Middle frontal gyrus (tissue), 1 donor: ENCODE measurements at regions not wholly inside any gene's neighbourhood (a gene's known extent, or its start where the extent isn't known, plus 50 kb on each side); places are given as distances from the start of the nearest gene placed in this dataset.
"Not testable (repeated sequence)": the region's sequence is repeated elsewhere in the genome, so short reads cannot be mapped to it uniquely, and the experiment has no call there.

Experiments used
- DNase-seq: peaks from one replicate; pipeline ENCODE4 v3.0.0-alpha.2; 2015; ENCODE audit warnings: low spot score; ENCODE audit errors: extremely low spot score

DNA sequence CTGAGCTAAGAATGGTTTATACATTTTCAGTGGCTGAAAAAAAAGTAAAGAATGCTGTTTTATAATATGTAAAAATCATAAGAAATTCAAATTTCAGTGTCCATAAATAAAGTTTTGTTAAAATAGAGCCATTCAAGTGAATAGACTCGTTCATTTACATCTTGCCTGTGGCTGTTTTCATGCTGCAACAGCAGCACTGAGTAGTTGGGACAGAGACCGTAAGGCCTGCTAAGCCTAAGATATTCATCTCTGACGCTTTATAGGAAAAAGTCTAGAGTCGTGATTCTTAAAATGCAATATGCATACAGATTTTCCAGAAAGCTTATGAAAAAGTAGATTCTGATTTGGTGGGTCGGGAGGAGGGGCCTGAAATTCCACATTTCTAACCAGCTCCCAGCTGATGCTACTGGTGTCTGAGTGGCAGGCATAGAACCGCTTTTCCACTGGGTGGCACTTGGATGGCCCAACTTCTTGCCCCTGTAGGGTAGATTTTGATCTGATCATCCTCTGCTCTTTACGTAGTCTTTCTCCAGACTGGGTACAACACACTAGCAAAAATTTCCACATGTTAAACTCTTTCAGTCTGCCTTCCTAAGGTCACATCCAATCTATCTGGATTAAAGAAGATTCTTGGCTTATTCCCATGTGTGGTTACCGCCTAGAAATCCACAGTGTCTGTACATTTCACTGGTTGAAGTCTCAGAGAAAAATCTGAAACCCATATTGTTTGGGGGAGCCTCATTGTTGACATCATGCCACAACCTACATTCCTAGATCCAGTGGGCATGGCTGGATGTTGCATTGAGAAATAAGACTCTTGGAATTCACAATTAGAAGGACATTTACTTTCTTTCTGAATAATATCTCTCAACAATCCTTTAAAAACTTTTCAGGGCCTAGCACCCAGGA lies 151.2 kb downstream of the C12orf75 start:
- no peak for DNase-seq

DNA sequence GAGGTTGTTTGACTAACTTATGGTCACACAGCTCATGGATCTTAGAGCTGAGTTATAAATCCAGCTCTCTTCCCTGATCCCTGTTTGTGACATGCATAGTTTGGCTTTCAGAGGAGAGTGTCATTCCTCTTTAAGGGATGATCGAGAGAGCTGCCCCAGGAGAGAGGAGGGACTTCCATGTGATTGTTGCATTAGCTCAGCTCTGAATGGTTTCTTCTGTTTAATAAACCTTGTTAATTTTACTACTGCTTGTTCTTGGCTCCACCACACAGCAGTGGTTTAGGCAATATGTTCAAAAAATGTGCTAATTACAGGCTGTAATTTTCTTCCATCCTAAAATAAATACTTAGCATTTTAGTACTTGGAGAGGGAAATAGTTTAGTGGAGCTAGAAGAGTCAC lies 152.5 kb downstream of the C12orf75 start:
- DNase-seq: no peak

DNA sequence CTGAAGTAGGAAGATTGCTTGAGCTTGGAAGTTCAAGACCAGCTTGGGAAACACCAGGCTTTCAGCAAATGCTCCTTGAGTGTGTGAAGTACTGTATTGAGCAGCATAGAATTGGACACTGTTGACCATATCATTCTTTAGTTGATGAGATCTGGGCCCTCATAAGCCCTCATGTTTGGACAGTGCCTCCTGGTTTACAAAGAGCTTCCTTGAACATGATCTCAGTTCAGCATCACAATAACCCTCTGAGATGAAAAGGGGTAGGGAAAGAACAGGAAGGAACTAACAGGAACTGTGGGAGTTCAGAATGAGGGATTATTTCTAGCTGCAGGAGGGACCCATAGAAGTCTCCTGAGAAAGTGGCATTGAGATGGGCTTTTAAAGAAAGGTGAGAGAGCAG lies 153.2 kb downstream of the C12orf75 start:
- no peak for DNase-seq

DNA sequence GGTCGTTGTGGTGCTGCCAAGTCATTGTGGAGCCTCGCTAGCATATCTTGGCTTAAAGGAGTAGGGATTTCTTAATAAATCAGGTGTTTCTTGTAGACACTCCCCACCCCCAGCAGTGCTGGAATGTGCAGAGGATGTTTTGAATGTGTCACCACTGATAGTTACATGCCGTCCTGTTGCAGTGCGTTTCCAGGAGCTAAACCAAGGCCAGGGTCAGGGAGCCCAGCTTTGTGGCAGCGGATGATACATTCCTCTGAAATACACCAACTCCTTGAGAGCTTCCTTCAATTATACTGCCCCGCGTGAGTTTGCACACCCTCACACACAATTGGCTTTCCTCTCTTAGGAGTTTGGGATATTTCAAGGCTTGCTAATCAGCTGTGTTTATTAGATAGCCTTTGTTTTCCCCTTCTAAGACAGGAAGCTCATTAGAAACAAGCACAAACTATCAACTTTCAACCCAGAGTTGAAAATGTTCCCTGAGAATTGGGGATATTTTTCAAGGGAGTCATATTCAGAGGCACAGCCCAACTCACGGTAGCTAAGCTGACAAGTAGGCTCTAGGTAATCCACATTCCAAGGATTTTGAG lies 154.9 kb downstream of the C12orf75 start:
- no peak for DNase-seq

DNA sequence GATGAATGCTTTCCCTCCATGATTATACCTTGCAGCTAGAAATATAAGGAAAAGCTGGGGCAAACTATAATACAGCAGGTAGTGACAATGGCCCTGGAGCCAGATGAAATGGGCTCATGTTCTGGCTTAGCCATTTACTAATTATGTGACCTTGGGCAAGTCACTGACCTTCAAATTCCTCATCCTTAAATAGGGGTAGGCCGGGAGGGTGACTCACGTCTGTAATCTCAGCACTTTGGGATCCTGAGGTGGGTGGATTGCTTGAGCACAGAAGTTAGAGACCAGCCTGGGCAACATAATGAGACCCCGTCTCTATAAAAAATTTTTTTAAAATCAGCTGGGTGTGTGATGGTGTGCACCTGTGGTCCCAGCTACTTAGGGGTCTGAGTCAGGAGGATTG lies 155.4 kb downstream of the C12orf75 start:
- no peak for DNase-seq

DNA sequence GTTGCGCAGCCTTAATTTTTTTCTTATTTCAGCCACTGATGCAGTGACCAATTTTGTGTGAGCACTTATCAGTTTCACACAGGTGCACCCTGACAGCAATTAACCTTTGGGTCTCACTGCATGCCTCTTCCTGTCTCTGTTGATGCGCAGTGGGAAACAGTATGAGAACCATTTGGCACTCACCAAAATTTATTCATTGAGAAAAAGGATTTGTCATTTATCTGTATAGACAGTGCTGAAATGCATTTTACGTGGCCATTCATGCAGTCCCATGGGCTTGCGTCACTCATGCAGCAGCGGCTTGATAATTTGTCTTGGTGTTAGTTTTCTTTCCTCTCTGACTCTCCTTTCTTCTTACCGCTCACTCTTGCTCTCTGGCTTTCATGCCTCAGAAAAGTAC lies 157.5 kb downstream of the C12orf75 start:
- no peak for DNase-seq

DNA sequence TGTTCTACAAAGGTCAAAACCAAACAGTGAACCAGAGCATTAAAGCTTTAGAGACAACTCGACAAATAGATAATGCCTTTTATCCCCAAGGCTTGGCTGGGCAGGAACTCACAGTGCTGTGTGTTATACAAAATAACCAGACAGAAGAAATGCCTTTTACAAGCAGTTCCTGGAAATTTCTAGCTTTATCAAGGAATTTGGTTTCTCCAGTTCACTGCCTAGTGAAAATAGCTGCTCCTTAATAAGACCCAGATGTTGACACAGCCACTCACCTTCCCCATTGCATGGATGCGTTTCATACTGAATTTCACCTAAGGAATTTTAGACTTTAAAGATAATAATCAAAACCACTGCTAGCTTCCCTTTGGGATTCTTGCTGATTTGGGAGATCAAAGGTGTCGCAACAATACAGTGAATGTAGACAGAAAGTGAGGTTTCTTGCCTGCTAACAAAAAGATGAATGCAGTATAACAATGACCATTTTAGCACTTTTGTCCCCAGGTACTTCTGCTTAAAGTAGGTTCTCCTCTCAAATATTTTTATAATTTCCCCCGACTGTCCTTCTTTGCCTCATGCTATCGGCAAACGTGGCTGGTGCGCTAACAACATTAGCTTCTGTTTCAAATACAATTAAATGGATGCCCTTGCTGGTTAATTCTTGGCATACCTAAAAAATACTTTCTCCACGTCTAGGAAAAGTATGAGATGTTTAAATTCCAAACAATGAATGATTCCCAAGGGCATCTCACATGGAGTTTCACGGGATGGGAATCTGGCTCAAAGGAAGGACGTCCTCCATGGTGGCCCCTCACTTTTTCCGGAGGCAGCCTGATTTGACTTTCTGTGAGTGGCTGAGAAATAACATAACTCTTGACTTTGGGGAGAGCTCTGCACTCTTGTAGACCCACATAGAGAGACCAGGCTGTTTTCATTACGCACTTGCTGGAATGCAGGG lies 162.4 kb downstream of the C12orf75 start:
- DNase-seq: no peak

DNA sequence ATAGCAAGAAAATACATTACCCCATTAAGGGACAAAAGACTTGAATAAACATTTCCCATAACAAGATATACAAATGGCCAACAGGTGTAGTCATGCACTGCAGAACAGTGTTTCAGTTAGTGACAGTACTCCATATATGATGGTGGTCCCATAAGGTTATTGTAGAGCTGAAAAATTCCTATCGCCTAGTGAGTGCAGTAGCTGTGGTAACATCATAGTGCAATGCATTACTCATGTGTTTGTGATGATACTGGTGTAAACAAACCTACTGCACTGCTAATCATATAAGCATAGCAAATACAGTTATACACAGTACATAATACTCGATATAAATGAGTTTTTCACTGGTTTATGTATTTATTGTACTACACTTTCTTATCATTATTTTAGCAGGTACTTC lies 168.7 kb downstream of the C12orf75 start:
- no peak for DNase-seq

DNA sequence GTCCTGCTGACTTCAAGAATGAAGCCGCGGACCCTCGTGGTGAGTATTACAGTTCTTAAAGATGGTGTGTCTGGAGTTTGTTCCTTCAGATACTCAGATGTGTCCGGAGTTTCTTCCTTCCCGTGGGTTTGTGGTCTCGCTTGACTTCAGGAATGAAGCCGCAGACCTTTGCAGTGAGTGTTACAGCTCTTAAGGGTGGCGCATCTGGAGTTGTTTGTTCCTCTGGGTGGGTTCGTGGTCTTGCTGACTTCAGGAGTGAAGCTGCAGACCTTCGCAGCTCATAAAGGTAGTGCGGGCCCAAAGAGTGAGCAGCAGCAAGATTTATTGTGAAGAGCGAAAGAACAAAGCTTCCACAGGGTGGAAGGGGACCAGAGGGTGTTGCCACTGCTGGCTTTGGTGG lies 170.2 kb downstream of the C12orf75 start:
- not testable (repeated sequence) for DNase-seq

DNA sequence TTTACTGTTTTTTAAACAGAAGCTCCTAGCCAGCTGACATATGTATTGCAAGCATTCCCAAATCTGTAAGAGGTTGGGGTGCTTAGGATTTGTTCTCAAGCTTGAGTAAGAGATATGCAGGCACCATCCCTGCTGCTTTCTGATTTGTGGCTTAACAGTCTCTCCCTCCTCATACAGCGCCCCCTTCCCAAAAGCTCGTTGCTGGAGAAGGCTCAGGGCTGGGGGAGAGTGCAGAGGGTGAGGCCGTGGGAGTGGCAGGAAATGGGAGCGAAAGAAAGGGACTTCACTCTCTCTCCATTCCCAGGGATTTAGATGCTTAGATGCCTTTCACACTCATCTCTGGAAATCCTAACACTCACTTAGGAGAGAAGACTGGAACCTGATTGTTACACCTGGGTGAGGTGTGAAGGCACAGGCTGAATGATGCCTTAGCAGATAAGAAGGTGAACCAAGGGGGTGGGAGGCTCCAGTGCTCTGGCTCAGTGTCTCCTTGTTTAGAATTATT lies 172.0 kb downstream of the C12orf75 start:
- no peak for DNase-seq

DNA sequence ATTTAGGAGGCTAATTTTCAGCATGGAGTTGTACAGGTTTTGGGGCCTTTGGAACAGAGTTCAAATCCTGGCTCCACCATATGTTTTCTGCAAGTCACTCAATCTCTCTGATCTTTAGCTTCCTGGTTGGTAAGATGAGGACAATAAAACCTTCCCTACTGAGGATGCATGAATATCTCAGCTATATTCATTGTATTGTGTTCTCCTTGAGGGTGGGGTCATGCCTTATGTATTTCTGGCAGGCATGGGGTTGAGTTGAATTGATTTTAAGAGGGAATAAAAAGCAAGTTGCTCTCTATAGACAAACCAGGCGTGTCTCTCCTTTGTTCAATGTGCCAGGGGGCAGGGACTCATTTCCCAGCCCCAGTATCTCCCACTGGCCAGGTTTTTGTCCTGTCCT lies 173.1 kb downstream of the C12orf75 start:
- no peak for DNase-seq

DNA sequence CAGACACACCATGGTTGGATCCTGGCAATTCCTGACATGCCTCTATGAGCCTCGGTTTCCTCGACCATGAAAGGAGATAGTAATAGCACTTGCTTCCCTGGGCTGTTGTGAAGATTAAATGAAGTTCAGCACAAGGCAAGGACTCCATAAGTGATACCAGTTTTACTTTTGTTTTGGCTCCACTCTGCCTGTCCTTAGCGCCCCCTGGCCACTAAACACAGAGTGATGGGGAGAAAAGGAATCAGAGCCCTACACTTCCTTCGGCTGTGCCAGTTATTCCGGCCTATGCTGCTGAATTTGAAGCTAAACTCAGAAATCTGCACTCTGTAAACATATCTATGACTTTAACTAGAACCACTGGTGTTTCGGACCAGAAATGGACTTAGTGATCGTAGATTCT lies 173.8 kb downstream of the C12orf75 start:
- no peak for DNase-seq

DNA sequence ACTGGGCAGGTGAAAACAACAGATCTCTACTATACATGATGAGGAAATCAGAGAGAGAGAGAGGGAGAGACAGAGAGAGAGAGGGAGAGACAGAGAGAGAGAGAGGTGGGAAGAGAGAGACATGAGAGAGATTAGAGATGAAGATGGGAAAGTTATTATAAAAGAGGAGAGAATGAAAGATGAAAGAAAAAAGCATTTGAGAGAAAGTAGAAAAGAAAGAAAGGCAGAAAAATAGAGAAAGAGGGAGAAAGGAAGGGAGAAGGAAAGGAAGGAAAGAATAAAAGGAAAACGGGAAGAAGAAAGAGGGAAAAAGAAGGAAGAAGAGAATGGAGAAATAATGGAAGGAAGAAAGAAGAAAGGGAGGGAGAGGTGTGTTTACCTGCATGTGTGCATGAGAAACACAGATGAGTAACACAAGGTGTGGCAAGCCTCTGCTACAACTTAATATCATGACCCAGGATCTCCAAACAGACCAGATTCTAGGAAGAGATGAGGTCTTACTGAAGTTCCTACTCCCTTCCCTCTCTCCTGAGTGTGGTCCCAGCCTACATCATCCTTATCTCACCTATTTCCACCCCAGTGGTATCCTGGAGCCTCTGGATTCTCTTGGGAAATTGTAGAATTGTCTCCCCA lies 176.3 kb downstream of the C12orf75 start:
- no peak for DNase-seq

DNA sequence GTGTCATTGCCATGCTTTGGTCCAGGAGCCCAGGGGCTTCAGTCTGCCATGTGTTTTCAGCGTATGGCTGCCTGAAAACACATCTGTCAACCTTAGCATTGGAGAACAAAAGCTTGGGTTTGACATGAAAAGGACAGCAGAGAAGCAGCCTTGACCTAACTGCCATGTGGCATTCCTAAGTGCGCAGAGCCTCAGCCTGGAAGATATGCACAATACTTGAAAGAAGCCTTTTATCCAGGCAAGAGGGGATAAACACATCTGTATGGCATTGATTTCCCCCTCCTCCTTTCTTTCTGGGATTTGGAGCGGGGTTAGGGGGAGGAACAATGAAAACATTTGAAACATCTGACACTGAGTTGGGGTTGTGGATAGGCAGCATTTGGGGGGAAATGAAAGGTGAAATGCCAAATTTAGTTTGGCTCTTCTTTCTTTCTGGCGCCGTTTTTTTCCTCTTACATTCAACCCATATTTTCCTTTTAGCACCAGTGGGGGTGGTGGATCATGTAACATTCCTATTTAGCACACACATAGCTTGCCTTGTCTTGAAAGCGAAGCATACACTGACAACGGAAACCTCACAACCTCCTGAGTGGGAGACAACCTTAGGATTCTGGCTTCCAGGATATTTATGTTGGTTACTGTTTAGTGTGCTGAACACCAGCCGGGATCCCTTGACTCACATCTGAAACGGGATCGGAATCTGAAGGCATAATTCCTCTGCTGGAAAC lies 177.0 kb downstream of the C12orf75 start:
- no peak for DNase-seq

DNA sequence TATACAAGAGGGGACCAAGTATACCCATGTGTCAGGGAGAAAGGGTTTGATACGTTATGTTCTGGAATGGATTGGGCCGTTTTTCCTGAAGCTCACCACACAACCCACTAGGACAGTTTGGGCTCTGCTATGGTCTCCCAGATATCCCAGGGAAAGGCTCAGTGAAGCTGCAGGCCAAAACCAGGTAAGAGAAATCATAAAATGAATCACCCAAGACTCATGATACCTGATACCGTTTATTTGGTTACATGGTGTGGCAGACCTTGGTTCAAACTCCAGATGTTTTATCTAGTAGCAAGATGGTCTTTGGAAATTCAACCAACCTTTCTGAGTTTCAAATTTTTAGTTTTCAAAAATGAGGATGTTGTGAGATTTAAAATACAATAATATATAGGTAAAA lies 177.6 kb downstream of the C12orf75 start:
- no peak for DNase-seq

DNA sequence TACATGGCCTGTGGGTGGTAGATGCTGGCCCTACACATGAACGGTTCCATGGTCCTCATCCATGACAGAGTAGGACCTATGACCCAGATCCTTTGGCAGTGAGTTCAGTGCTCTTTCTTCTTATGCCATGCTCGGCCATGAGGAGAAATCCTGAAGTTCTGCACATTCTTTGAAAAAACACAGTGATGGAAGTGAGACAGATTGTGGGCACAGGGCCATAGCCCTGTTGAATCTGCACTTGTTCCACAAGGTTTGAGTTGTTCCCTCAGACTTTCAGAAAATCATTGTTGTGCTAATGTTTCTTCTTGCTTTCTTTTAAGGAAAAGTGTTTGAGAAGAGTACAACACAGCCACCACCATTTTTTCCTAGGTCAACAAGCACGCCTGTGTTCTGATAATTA lies 180.0 kb downstream of the C12orf75 start:
- no peak for DNase-seq

DNA sequence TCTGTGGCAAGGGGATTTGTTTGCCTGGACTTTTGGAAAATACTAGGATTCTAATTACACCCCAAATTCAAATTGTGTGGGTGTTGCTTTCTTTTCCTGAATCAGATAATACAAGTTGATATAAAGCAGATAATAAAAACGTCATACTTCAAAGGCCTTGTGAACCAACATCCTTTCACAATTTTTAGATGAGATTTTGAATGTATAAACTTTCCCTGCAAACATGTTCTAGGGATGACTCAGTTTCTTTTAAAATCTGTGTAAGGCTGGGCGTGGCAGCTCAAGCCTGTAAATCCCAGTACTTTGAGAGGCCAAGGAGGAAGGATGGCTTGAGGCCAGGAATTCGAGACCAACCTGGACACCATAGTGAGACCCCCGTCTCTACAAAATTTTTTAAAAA lies 182.4 kb downstream of the C12orf75 start:
- DNase-seq: not testable (repeated sequence)

DNA sequence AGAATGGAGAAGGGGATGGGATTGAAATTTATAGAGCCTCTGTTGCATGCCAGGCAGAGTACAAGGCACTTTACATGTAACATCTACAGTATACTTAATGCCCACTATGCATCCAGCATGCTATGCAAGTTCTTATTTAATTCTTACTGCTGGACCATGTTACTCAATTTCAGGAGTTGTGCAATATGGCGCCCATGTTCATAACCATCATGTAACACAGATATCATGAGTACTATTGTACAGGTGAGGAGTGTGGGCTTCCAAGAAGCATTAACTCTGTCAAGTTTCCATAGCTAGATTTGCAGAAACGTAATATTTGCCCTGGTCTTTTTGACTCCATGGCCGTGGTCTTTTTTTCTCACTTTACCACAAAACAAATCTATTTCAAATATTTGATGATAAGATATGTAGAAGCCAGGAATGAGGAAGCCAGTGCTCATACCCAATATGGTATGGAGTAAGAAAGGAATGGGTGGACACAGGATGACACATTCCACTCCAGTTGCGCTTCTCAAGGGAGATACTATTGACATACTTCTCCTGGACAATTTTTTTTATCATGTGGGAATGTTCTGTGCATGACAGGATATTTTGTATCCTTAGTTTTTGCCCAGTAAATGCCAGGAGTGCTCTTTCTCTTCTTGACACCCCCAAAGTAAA lies 191.8 kb downstream of the C12orf75 start:
- no peak for DNase-seq

DNA sequence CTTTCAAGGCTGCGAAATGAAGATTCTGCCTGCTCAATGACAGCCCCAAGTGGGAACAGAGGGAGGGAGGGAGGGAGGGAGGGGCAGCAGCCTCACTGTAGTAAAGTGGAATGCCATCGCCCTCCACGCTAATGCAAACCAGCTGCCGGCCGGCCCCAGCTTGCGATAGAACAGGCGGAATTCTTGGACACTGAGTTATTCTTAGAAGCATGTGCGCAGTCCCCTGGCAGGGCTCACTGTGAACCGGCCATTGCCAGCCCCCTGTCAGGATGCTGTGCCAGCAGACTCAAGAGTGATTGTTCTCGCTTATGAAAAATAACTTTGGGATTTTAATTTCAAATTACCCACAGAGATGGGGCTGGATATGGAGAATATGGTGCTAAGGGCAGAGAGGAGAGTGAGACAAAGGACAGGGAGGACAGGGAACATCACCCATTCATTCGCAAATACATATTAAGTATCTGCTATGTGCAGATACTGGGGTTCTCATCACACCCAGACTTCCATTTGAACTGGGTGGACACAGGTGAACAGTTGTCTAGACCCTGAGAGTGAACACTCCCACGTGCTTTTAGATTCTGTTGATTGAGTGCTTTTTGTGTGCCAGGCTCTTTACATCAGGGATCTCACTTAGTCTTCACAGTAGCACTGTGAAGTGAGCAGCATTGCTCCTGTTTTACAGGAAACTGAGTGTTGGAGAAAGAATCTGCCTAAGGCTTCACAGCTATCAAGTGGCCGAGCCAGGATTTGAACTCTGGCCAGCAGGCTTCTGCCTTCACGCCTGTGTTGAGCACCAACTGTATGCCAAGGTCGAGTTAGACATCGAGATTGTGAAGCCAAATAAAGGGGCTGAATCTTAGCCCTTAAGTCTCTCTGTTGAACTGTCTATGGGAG lies 192.9 kb downstream of the C12orf75 start:
- no peak for DNase-seq
